Neural cell (in vitro differentiated cells): ENCODE measurements at regions not wholly inside any gene's neighbourhood (a gene's known extent, or its start where the extent isn't known, plus 50 kb on each side); places are given as distances from the start of the nearest gene placed in this dataset.

ENCODE experiments used
- EP300 ChIP-seq: fragments of 450-650 bp; conservative IDR thresholded peaks from 2 replicates; pipeline ENCODE4 v1.6.1; 2014; ENCODE audit warnings: antibody characterized with exemption, mild to moderate bottlenecking, moderate library complexity; ENCODE audit not compliant: poor library complexity, severe bottlenecking
- EZH2 ChIP-seq: fragments of 200-600, 300-800 bp; shearing (Covaris generic), sonication (generic); IDR thresholded peaks from 2 replicates; pipeline ENCODE4 v1.6.1; 2014; ENCODE audit warnings: antibody characterized with exemption, low read length, borderline replicate concordance, mild to moderate bottlenecking; ENCODE audit not compliant: insufficient read depth, poor library complexity, severe bottlenecking
- MXI1 ChIP-seq: fragments of 450-650 bp; conservative IDR thresholded peaks from 2 replicates; pipeline ENCODE4 v1.6.1; 2014; ENCODE audit warnings: antibody characterized with exemption, mild to moderate bottlenecking; ENCODE audit not compliant: poor library complexity, severe bottlenecking
- POLR2AphosphoS5 ChIP-seq: IDR thresholded peaks from 2 replicates; pipeline ENCODE4 v1.6.1; 2012
- RAD21 ChIP-seq: fragments of 450-650 bp; conservative IDR thresholded peaks from 2 replicates; pipeline ENCODE4 v1.6.1; 2014; ENCODE audit warnings: antibody characterized with exemption, mild to moderate bottlenecking, moderate library complexity
- SMC3 ChIP-seq: fragments of 450-650 bp; conservative IDR thresholded peaks from 2 replicates; pipeline ENCODE4 v1.6.1; 2014; ENCODE audit warnings: antibody characterized with exemption, mild to moderate bottlenecking, moderate library complexity; ENCODE audit not compliant: poor library complexity
- TAF1 ChIP-seq: IDR thresholded peaks from 2 replicates; pipeline ENCODE4 v1.6.1; 2012; ENCODE audit warnings: low read depth
- TF ChIP-seq, protein P1 (sequence below): fragments of 450-650 bp; IDR thresholded peaks from 2 replicates; pipeline ENCODE4 v1.5.1; 2014; ENCODE audit warnings: antibody characterized with exemption, mild to moderate bottlenecking, moderate library complexity; ENCODE audit not compliant: poor library complexity, severe bottlenecking

GRCh38 chr6:113120224-113120581 lies 736.9 kb upstream of the MARCKS start:
- TF ChIP-seq, protein P1, sequence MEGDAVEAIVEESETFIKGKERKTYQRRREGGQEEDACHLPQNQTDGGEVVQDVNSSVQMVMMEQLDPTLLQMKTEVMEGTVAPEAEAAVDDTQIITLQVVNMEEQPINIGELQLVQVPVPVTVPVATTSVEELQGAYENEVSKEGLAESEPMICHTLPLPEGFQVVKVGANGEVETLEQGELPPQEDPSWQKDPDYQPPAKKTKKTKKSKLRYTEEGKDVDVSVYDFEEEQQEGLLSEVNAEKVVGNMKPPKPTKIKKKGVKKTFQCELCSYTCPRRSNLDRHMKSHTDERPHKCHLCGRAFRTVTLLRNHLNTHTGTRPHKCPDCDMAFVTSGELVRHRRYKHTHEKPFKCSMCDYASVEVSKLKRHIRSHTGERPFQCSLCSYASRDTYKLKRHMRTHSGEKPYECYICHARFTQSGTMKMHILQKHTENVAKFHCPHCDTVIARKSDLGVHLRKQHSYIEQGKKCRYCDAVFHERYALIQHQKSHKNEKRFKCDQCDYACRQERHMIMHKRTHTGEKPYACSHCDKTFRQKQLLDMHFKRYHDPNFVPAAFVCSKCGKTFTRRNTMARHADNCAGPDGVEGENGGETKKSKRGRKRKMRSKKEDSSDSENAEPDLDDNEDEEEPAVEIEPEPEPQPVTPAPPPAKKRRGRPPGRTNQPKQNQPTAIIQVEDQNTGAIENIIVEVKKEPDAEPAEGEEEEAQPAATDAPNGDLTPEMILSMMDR, result no peak
- no peak for TF ChIP-seq POLR2AphosphoS5
- no peak for TF ChIP-seq RAD21
- TF ChIP-seq MXI1, result no peak
- TF ChIP-seq EP300, result no peak
- TF ChIP-seq SMC3, result no peak
- TF ChIP-seq EZH2, result no peak
- TF ChIP-seq TAF1, result no peak
